ENCODE measurements at regions not wholly inside any gene's neighbourhood (a gene's known extent, or its start where the extent isn't known, plus 50 kb on each side); places are given as distances from the start of the nearest gene placed in this dataset.

DNA sequence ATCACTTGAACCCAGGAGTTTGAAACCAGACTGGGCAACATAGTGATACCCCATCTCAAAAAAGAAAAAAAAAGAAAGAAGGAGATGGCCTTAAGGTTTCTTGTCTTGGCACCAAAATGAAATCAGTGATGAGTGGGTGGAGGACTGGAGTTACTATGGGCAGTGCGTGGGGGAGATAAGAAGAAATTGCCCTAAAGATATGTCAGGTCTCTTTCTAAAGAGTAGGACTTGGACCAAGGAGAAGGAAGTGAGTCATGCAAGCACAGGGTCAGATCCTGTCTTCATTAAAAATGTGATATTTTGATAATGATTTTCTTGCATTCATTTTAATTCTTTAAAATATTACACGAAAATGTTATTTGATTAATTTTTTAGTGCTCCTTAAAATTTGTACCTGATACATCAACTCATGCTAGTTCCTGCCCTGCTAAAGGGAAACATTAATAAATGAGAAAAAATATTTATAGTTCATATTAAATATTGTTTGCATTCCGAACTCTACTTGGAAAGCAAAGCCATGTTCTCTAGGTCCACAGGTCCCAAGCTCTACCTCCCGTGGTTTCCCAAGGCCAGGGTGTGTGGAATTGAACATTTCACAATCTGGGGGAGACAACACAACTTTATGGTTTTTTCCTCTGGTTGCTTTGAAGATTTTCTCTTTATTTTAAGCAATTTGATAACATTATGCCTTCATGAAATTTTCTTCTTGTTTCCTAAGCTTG, 62.6 kb upstream of the CTLA4 start:
- Histone ChIP-seq H3K9me3 (ENCODE audit: control insufficient read depth, low read length) (no peaks in the 10 kb centered on the region), H3K4me3 (ENCODE audit: low read length) (no peak overlapping the region), H3K36me3 (ENCODE audit: control insufficient read depth, insufficient read depth, low read length) (no peaks in the 10 kb centered on the region), H3K4me1 (ENCODE audit: control insufficient read depth, insufficient read depth, low read length) (peaks cover 10% of the 10 kb centered on the region), H3K9ac (ENCODE audit: low read length) (no peak overlapping the region), H3K27me3 (ENCODE audit: control insufficient read depth, insufficient read depth, low read length) (no peaks in the 10 kb centered on the region)

- peaks cover 14% of the 10 kb centered on the region for H3K4me1 ChIP-seq (ENCODE audit: control insufficient read depth, insufficient read depth, low read length)
- no peak overlapping the region for H3K9ac ChIP-seq (ENCODE audit: low read length)
- no peaks in the 10 kb centered on the region for H3K27me3 ChIP-seq (ENCODE audit: control insufficient read depth, insufficient read depth, low read length)
- H3K36me3 ChIP-seq (ENCODE audit: control insufficient read depth, insufficient read depth, low read length): no peaks in the 10 kb centered on the region
- no peak overlapping the region for H3K4me3 ChIP-seq (ENCODE audit: low read length)
- H3K9me3 ChIP-seq (ENCODE audit: control insufficient read depth, low read length): no peaks in the 10 kb centered on the region
Measured at GRCh38 chr2:203805486-203805838, 62.1 kb upstream of the CTLA4 start.

- no peak overlapping the region for H3K4me3 ChIP-seq (ENCODE audit: low read length)
- no peaks in the 10 kb centered on the region for H3K9me3 ChIP-seq (ENCODE audit: control insufficient read depth, low read length)
- no peak overlapping the region for H3K9ac ChIP-seq (ENCODE audit: low read length)
- no peaks in the 10 kb centered on the region for H3K36me3 ChIP-seq (ENCODE audit: control insufficient read depth, insufficient read depth, low read length)
- H3K4me1 ChIP-seq (ENCODE audit: control insufficient read depth, insufficient read depth, low read length): peaks cover 25% of the 10 kb centered on the region
- no peaks in the 10 kb centered on the region for H3K27me3 ChIP-seq (ENCODE audit: control insufficient read depth, insufficient read depth, low read length)
Measured at GRCh38 chr2:203806761-203807160, 60.8 kb upstream of the CTLA4 start.

GRCh38 chr2:203808046-203808750, 59.4 kb upstream of the CTLA4 start:
- Histone ChIP-seq H3K27me3 (ENCODE audit: control insufficient read depth, insufficient read depth, low read length) (no peaks in the 10 kb centered on the region), H3K9ac (ENCODE audit: low read length) (no peak overlapping the region), H3K4me1 (ENCODE audit: control insufficient read depth, insufficient read depth, low read length) (peaks cover 40% of the 10 kb centered on the region), H3K36me3 (ENCODE audit: control insufficient read depth, insufficient read depth, low read length) (no peaks in the 10 kb centered on the region), H3K9me3 (ENCODE audit: control insufficient read depth, low read length) (no peaks in the 10 kb centered on the region), H3K4me3 (ENCODE audit: low read length) (no peak overlapping the region)

GRCh38 chr2:203809084-203809521, 58.5 kb upstream of the CTLA4 start:
- Histone ChIP-seq H3K4me3 (ENCODE audit: low read length) (no peak overlapping the region), H3K27me3 (ENCODE audit: control insufficient read depth, insufficient read depth, low read length) (no peaks in the 10 kb centered on the region), H3K36me3 (ENCODE audit: control insufficient read depth, insufficient read depth, low read length) (no peaks in the 10 kb centered on the region), H3K4me1 (ENCODE audit: control insufficient read depth, insufficient read depth, low read length) (peaks cover 46% of the 10 kb centered on the region), H3K9ac (ENCODE audit: low read length) (no peak overlapping the region), H3K9me3 (ENCODE audit: control insufficient read depth, low read length) (no peaks in the 10 kb centered on the region)

GRCh38 chr2:203809991-203810510, 57.5 kb upstream of the CTLA4 start:
- Histone ChIP-seq H3K4me1 (ENCODE audit: control insufficient read depth, insufficient read depth, low read length) (peaks cover 53% of the 10 kb centered on the region), H3K9me3 (ENCODE audit: control insufficient read depth, low read length) (no peaks in the 10 kb centered on the region), H3K27me3 (ENCODE audit: control insufficient read depth, insufficient read depth, low read length) (no peaks in the 10 kb centered on the region), H3K4me3 (ENCODE audit: low read length) (no peak overlapping the region), H3K36me3 (ENCODE audit: control insufficient read depth, insufficient read depth, low read length) (no peaks in the 10 kb centered on the region), H3K9ac (ENCODE audit: low read length) (no peak overlapping the region)

DNA sequence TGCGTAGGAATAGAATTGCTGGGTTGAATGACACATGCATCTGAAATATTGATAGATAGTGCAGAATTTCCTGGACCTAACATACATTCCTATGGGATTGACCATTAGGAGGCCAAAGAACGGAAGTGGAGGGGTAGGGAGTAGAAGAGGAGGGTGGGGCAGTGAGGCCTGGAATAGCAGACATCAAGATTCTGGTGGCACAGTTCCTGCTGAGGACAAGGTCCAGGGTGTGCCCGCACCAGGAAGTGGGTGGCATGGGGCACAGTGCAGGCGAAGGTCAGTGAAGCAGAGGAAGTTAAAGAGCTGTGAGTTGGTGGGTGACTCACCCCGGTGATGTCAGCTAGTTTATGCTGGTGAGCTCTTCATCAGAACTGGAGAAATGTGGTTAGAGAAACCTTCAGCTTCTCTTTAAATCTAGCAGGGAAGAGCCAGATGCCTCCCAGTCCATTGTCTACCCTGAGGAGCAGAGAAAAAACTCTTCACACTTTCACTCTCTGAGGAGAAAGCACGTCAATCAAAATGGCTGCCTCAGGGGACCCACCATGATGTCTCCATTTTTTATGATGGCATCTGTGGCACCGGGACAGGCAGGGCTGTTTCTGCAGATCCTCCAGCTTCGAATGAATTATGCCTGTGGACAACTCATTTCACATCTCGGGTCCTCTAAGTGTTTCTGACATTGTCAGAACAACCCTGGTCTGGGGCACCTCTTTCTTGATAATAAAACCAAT, 55.9 kb upstream of the CTLA4 start:
- no peaks in the 10 kb centered on the region for H3K27me3 ChIP-seq (ENCODE audit: control insufficient read depth, insufficient read depth, low read length)
- no peaks in the 10 kb centered on the region for H3K9me3 ChIP-seq (ENCODE audit: control insufficient read depth, low read length)
- H3K36me3 ChIP-seq (ENCODE audit: control insufficient read depth, insufficient read depth, low read length): no peaks in the 10 kb centered on the region
- no peak overlapping the region for H3K4me3 ChIP-seq (ENCODE audit: low read length)
- peak overlapping the region; percentile 19 for H3K9ac ChIP-seq (ENCODE audit: low read length)
- H3K4me1 ChIP-seq (ENCODE audit: control insufficient read depth, insufficient read depth, low read length): peaks cover 55% of the 10 kb centered on the region

GRCh38 chr2:203812294-203813221, 55.0 kb upstream of the CTLA4 start:
- no peak overlapping the region for H3K4me3 ChIP-seq (ENCODE audit: low read length)
- H3K9me3 ChIP-seq (ENCODE audit: control insufficient read depth, low read length): no peaks in the 10 kb centered on the region
- no peak overlapping the region for H3K9ac ChIP-seq (ENCODE audit: low read length)
- no peaks in the 10 kb centered on the region for H3K27me3 ChIP-seq (ENCODE audit: control insufficient read depth, insufficient read depth, low read length)
- peaks cover 55% of the 10 kb centered on the region for H3K4me1 ChIP-seq (ENCODE audit: control insufficient read depth, insufficient read depth, low read length)
- no peaks in the 10 kb centered on the region for H3K36me3 ChIP-seq (ENCODE audit: control insufficient read depth, insufficient read depth, low read length)

DNA sequence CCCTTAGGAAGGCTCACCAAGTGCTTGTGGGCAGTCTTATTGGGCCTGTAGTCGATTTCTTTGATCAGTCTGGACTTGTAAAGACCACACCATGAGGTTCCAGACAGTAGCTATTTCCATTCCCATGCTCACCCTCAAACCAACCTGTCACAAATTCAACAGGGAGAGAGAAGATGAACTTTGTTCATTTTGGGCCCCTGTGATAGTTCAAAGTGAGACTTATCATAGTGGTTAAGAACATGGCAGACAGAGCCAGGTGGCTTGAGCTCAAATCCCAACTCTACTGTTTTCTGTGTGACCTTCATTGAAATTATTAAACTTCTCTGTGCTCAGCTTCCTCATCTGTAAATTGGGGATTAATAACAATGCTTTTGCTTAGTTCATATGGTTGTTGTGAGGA, 53.9 kb upstream of the CTLA4 start:
- Histone ChIP-seq H3K9ac (ENCODE audit: low read length) (no peak overlapping the region), H3K9me3 (ENCODE audit: control insufficient read depth, low read length) (no peaks in the 10 kb centered on the region), H3K4me3 (ENCODE audit: low read length) (no peak overlapping the region), H3K36me3 (ENCODE audit: control insufficient read depth, insufficient read depth, low read length) (no peaks in the 10 kb centered on the region), H3K4me1 (ENCODE audit: control insufficient read depth, insufficient read depth, low read length) (peaks cover 55% of the 10 kb centered on the region), H3K27me3 (ENCODE audit: control insufficient read depth, insufficient read depth, low read length) (no peaks in the 10 kb centered on the region)

GRCh38 chr2:203814661-203815540, 52.7 kb upstream of the CTLA4 start:
- H3K9me3 ChIP-seq (ENCODE audit: control insufficient read depth, low read length): no peaks in the 10 kb centered on the region
- no peak overlapping the region for H3K9ac ChIP-seq (ENCODE audit: low read length)
- no peak overlapping the region for H3K4me3 ChIP-seq (ENCODE audit: low read length)
- H3K36me3 ChIP-seq (ENCODE audit: control insufficient read depth, insufficient read depth, low read length): no peaks in the 10 kb centered on the region
- H3K4me1 ChIP-seq (ENCODE audit: control insufficient read depth, insufficient read depth, low read length): peaks cover 53% of the 10 kb centered on the region
- H3K27me3 ChIP-seq (ENCODE audit: control insufficient read depth, insufficient read depth, low read length): no peaks in the 10 kb centered on the region

DNA sequence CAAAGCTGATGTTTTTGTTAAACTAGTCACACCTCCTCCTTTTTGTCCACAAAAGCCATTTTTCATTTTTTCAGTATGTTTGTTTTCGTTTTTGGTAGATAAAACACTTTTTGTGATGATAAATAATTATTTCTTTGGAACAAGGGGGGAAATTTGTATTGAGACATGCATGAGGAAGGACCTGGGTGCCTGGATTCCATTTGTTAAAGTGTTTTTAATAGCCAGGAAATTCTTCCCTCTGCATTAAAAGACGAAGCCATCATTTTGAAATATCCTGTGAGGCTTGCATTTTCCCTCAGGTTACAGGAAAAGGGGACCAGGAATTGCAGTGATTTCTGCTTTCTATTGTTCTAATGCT, 52.1 kb upstream of the CTLA4 start:
- Histone ChIP-seq H3K27me3 (ENCODE audit: control insufficient read depth, insufficient read depth, low read length) (no peaks in the 10 kb centered on the region), H3K9me3 (ENCODE audit: control insufficient read depth, low read length) (no peaks in the 10 kb centered on the region), H3K4me3 (ENCODE audit: low read length) (no peak overlapping the region), H3K36me3 (ENCODE audit: control insufficient read depth, insufficient read depth, low read length) (no peaks in the 10 kb centered on the region), H3K4me1 (ENCODE audit: control insufficient read depth, insufficient read depth, low read length) (peaks cover 52% of the 10 kb centered on the region), H3K9ac (ENCODE audit: low read length) (no peak overlapping the region)

Data from mucosa of stomach (tissue), 1 donor.